AG09319 (cell line): ENCODE measurements at regions not wholly inside any gene's neighbourhood (a gene's known extent, or its start where the extent isn't known, plus 50 kb on each side); places are given as distances from the start of the nearest gene placed in this dataset.

Experiments used
- DNase-seq: peaks from one replicate; pipeline ENCODE4 v3.0.0-alpha.2; 2010; ENCODE audit warnings: low read depth; ENCODE audit errors: extremely low read depth
- TF ChIP-seq, protein P1 (sequence below): IDR thresholded peaks from 2 replicates; pipeline ENCODE4 v1.5.1; 2011; ENCODE audit warnings: low read depth, mild to moderate bottlenecking, inconsistent platforms, low read length, moderate library complexity

DNA sequence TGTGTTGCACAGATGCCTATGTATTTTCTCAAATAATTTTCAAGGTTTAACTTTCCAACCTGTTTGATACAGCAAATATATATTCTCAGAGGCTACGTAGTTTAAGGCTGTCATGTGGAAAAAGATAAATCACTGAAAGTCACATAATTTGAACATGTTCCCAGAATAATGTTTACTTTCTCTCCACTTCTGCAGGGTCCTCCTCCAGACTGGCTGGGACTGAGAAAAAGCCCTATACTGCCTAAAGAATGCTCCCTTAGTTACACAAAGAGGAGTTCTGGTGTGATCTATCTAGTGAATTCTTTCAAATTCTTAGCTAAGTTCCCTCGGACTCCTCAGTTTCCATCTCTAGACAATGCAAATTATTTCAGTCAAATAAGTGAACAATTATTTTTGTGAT lies 411.0 kb downstream of the C6orf118 start:
- DNase-seq, result no peak
- TF ChIP-seq, protein P1, sequence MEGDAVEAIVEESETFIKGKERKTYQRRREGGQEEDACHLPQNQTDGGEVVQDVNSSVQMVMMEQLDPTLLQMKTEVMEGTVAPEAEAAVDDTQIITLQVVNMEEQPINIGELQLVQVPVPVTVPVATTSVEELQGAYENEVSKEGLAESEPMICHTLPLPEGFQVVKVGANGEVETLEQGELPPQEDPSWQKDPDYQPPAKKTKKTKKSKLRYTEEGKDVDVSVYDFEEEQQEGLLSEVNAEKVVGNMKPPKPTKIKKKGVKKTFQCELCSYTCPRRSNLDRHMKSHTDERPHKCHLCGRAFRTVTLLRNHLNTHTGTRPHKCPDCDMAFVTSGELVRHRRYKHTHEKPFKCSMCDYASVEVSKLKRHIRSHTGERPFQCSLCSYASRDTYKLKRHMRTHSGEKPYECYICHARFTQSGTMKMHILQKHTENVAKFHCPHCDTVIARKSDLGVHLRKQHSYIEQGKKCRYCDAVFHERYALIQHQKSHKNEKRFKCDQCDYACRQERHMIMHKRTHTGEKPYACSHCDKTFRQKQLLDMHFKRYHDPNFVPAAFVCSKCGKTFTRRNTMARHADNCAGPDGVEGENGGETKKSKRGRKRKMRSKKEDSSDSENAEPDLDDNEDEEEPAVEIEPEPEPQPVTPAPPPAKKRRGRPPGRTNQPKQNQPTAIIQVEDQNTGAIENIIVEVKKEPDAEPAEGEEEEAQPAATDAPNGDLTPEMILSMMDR, result no peak

DNA sequence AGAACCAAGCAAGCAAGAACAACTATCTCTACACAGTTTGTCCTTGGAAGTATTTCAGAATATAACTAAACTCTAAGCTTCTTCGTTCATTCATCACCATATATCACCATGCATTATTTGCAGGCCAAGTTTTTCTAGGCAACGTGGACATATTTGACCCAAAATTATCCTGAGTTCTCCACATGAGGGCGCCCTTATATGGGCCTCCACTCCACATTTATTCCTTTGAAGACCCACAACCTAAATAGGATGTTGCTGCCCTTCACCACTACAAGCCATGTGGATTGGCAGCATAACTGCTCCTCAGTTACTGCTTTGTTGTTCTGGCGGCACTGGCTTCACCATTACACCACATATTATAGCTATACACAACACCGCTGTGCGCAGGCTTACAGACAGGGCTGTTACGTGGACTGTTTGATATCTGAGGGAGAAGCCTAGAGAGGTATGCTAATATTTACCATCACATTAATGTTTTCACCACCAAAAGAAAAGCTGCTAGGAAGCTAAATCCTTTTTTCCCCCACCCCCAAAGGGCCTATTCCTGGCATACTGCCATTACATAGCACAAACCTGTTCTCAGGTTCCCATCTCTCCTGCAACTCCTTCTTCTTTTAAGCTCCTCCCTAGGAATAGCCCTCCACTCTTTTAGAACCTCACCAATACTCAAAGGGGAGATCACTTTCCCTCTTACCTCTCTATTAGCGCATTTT lies 411.7 kb downstream of the C6orf118 start:
- TF ChIP-seq, protein P1, result no peak
- DNase-seq, result no peak

DNA sequence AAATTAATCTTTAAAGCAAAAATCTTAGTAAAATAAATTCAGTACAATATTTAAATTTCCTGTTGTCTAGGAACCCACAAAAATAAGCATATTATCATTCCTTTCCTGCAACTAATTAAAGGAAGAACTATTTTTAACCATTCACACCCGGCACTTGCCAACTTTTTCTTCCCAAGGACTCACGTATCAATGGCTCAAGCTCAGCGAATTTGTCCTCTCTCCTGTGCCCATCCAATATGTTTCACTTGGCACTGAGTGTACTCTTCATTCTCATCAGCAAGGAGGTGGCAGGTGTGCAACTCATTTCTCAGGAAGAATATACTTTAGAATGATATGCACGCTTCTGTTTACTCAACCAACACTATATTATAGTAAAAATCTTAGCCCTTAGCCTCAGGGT lies 419.4 kb downstream of the C6orf118 start:
- no peak for DNase-seq
- TF ChIP-seq, protein P1, result no peak

DNA sequence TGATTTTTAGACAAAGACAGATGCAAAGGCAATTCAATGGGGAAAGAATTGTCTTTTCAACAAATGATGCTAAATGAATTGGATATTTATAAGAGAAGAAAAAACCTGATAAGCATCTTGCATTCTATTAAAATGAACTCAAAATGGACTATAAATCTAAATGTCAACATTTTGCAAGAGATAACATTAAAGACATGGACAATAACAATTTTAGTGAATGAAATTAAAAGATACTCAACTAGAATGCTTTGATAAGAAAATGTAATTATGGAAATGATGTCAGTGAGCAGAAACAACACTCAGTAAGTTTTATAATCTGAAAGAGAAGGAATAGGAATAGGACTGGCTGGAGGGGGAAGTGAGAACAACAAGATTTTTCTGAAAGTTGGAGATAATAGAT lies 421.7 kb downstream of the C6orf118 start:
- TF ChIP-seq, protein P1, result no peak
- DNase-seq, result no peak

DNA sequence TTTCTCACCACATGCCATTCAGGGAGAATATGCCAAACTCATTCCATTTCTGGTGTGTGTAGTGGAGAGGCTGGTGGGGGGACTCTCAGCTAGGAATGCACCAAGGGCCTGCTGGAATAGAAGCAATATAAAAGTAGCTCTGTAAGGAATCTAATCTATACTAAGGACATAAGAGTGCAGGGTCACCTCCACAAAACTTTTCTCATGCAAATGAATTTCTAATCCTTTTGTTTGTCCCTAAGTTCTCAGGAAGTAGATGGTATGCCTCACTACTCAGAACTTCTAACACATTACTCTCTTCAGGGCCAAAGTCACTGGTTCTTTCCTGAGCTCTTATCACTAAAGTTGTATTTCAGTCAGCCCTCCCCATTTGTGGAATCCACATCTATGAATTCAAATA lies 427.2 kb downstream of the C6orf118 start:
- no peak for DNase-seq
- TF ChIP-seq, protein P1, result no peak

DNA sequence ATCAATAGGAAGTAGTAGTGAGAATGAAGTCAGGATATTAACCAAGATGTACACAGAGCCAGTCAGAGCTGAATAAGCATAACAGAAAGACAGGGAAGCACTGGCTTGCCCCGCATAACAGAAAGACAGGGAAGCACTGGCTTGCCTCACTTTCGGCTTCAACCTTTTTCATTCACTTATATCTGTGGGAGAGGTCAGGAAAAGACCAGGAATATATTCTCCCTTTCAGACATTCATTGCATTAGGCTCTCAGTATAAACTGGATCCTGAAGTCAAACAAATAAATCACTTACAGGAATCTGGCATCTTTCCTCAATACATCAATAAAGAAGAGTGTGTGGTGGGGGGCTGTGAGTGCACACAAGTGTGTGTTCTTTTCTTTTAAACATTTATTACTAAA lies 437.6 kb downstream of the C6orf118 start:
- TF ChIP-seq, protein P1, result no peak
- no peak for DNase-seq

DNA sequence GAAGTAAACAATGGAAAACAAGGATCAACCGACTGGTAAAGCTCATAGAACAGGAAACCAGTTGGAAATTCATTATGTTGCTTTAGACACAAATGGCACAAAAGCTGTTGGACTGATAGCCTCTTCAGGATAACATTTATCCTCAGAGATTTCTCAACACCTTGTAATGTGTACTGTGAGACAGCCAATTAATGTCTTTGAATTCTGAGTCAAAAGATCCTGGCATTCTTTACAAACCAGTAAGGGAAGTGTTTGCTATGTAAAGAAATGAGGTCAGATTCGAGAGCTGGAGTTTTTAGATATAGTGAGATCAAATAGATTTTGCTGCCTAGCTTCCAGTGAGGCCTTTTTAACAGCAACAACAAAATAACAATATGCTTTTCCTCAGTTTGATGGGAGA lies 439.2 kb downstream of the C6orf118 start:
- TF ChIP-seq, protein P1, result no peak
- no peak for DNase-seq
